IPS DF 4.7 (cell line): ENCODE measurements at regions not wholly inside any gene's neighbourhood (a gene's known extent, or its start where the extent isn't known, plus 50 kb on each side); places are given as distances from the start of the nearest gene placed in this dataset.

ENCODE experiments used
- DNase-seq: peaks from one replicate; pipeline ENCODE4 v3.0.0-alpha.2; 2013; ENCODE audit warnings: low spot score; ENCODE audit errors: extremely low read depth

GRCh38 chr2:4134551-4135550 lies 431.5 kb downstream of the DCDC2C start:
- no peak for DNase-seq

GRCh38 chr2:4135765-4136164 lies 432.4 kb downstream of the DCDC2C start:
- DNase-seq: no peak

- DNase-seq: no peak
These were observed 435.9 kb downstream of the DCDC2C start for GRCh38 chr2:4139316-4139715.

- DNase-seq: no peak
These were observed 436.4 kb downstream of the DCDC2C start for GRCh38 chr2:4139731-4140130.

GRCh38 chr2:4140281-4140970 lies 437.1 kb downstream of the DCDC2C start:
- DNase-seq: no peak

GRCh38 chr2:4144731-4145130 lies 441.4 kb downstream of the DCDC2C start:
- DNase-seq: no peak

- no peak for DNase-seq
These were observed 448.1 kb downstream of the DCDC2C start for GRCh38 chr2:4151521-4151920.

GRCh38 chr2:4152051-4152450 lies 448.7 kb downstream of the DCDC2C start:
- no peak for DNase-seq

GRCh38 chr2:4168834-4169233 lies 465.5 kb downstream of the DCDC2C start:
- no peak for DNase-seq

- no peak for DNase-seq
These were observed 471.4 kb downstream of the DCDC2C start for GRCh38 chr2:4174796-4175195.

GRCh38 chr2:4175343-4175742 lies 472.0 kb downstream of the DCDC2C start:
- no peak for DNase-seq

GRCh38 chr2:4180631-4181030 lies 477.3 kb downstream of the DCDC2C start:
- no peak for DNase-seq

GRCh38 chr2:4181062-4181461 lies 477.7 kb downstream of the DCDC2C start:
- no peak for DNase-seq

GRCh38 chr2:4188561-4188960 lies 485.2 kb downstream of the DCDC2C start:
- DNase-seq: no peak

- DNase-seq: no peak
These were observed 487.2 kb downstream of the DCDC2C start for GRCh38 chr2:4190548-4190947.

GRCh38 chr2:4192119-4192518 lies 488.7 kb downstream of the DCDC2C start:
- DNase-seq: no peak

- DNase-seq: no peak
These were observed 511.2 kb downstream of the DCDC2C start for GRCh38 chr2:4214444-4215205.

GRCh38 chr2:4217737-4218136 lies 514.4 kb downstream of the DCDC2C start:
- DNase-seq: no peak

- DNase-seq: no peak
These were observed 515.7 kb downstream of the DCDC2C start for GRCh38 chr2:4219101-4219500.

- DNase-seq: no peak
These were observed 516.2 kb downstream of the DCDC2C start for GRCh38 chr2:4219571-4219970.

GRCh38 chr2:4221434-4221833 lies 518.1 kb downstream of the DCDC2C start:
- DNase-seq: no peak

GRCh38 chr2:4221845-4222244 lies 518.5 kb downstream of the DCDC2C start:
- DNase-seq: no peak
